SK-N-SH treated with all-trans-retinoic acid at 6 μM for 48 hours (cell line): ENCODE measurements at regions not wholly inside any gene's neighbourhood (a gene's known extent, or its start where the extent isn't known, plus 50 kb on each side); places are given as distances from the start of the nearest gene placed in this dataset.

Experiments
- BACH2 ChIP-seq: fragments of 250-450 bp; sonication (Bioruptor Pico); IDR thresholded peaks from 2 replicates; pipeline ENCODE4 v1.9.0; 2021; ENCODE audit warnings: mild to moderate bottlenecking, borderline replicate concordance
- TF ChIP-seq, protein P1 (sequence below): fragments of 250-450 bp; sonication (Bioruptor Pico); IDR thresholded peaks from 2 replicates; pipeline ENCODE4 v1.5.1; 2020; ENCODE audit warnings: low read depth, mild to moderate bottlenecking, moderate library complexity

DNA sequence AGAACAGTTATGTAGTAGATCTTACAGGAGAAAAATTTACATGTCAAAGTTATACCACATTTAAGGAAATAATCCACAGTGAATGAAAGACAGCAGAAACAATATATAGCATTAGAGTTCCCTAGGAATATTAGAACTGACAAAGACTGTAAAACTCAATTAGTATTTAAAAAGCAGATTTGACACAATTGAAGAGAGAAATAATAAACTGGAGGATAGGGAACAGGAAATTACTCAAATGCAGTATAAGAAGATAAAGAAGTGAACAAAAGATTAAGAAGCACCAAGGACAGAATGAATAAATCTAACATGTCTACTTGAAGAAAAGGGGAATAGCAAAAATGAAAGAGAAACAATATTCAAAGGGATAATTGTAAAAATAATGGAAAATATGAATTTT is 132.6 kb upstream of the CHRNA7 start:
- no peak for TF ChIP-seq BACH2
- TF ChIP-seq, protein P1, sequence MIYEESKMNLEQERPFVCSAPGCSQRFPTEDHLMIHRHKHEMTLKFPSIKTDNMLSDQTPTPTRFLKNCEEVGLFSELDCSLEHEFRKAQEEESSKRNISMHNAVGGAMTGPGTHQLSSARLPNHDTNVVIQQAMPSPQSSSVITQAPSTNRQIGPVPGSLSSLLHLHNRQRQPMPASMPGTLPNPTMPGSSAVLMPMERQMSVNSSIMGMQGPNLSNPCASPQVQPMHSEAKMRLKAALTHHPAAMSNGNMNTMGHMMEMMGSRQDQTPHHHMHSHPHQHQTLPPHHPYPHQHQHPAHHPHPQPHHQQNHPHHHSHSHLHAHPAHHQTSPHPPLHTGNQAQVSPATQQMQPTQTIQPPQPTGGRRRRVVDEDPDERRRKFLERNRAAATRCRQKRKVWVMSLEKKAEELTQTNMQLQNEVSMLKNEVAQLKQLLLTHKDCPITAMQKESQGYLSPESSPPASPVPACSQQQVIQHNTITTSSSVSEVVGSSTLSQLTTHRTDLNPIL (CRISPR knock-in tag) = no peak
